ENCODE measurements at regions not wholly inside any gene's neighbourhood (a gene's known extent, or its start where the extent isn't known, plus 50 kb on each side); places are given as distances from the start of the nearest gene placed in this dataset.

DNA sequence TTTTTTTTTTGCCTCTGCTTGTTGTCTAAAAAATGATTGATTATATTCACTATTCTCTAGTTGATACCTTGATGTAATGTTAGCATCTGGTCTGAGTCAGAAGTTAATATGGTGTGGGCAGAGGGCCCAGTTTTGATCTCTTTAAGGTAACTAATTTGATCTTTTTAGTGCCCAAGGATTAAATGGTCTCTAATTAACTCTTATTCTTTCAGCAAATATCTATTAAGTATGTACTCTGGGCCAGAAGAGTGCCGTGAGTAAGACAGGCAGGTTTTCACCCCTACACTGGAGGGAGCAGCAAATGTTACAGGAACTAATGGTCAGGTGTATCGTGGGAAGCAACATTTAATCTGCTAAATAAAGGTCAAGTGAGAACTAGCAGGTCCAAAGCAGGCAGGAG, 144.6 kb upstream of the COL1A2 start (continued):
- TF ChIP-seq TFCP2L1 (CRISPR knock-in tag; IDR thresholded peaks at IDR 0.05) = no peak
- TF ChIP-seq EHMT2 (IDR thresholded peaks at IDR 0.05; ENCODE audit: low read depth) = no peak
- TF ChIP-seq HEYL (CRISPR knock-in tag; IDR thresholded peaks at IDR 0.05) = no peak
- TF ChIP-seq EP300 (IDR thresholded peaks at IDR 0.05) = no peak
- no peak for TF ChIP-seq CBX8 (IDR thresholded peaks at IDR 0.05)
- no peak for TF ChIP-seq HDAC2 (IDR thresholded peaks at IDR 0.05)

DNA sequence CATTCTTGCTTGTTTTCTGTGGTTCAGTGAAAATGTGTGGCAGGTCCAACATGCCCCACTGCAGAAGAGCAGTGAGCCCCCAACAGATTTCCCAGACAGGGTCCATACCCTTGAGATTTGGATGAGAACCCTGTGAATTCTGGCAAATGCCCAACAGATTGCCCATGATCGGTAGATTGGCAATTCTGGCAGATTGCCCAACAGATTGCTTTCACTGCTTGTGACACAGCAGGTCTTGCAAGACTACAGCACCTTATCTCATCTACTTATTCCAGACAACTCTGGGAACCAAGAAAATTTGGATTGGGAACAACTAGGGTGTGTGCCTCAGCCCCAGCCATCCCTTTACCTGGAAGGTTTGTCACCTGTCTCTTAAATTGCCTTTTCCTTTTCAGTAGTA, 143.7 kb upstream of the COL1A2 start:
- ChIA-PET POLR2A (no interaction called here), CTCF (no interaction called here)
- 92% methylated on average over 1 of the region's 1 CpG for WGBS (ENCODE audit: missing lambda C conversion rate)
- Histone ChIP-seq H3K4me2 (no peak overlapping the region), H3K9me3 (no peaks in the 10 kb centered on the region), H3K27ac (no peak overlapping the region), H3K4me1 (no peaks in the 10 kb centered on the region), H3K4me3 (no peak overlapping the region)
- TF ChIP-seq RFX5 (IDR thresholded peaks at IDR 0.05) (no peak), GATA3 (IDR thresholded peaks at IDR 0.05; ENCODE audit: borderline replicate concordance) (0 out of 2 replicates have a peak, but pooled peaks have one; percentile 28)
- DNase-seq (ENCODE audit: low read depth in 1 of 2, low spot score in 1 of 2) (no peak), ATAC-seq (no peak), FAIRE-seq (no peak)

DNA sequence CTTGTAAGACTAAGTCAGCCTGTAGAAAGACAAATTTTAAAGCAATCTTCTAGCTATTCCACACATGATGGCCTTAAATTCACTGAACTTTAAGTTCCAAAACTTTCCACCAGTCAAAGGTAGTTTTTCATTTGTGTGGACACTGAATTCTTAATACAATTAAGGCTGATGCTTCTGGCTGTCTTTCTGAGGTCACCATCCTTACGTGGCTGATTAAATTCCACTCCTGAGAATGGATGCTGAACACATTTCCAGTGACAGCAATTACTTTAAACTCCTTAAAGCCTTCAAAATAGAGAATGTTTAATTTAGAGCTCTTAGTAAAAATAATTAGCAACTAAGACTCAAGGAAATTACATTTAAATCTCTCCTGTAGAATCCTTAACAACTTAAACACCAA, 142.6 kb upstream of the COL1A2 start:
- H3K4me1 ChIP-seq = no peaks in the 10 kb centered on the region
- POLR2A ChIA-PET = no interaction called here
- H3K4me2 ChIP-seq = no peak overlapping the region
- H3K4me3 ChIP-seq = no peak overlapping the region
- FAIRE-seq (no peak), DNase-seq (ENCODE audit: low read depth in 1 of 2, low spot score in 1 of 2) (no peak), ATAC-seq (no peak)
- CTCF ChIA-PET = no interaction called here
- no peaks in the 10 kb centered on the region for H3K9me3 ChIP-seq
- whole genome bisulfite sequencing (ENCODE audit: missing lambda C conversion rate) = 80% methylated on average over 1 of the region's 1 CpG
- no peak for TF ChIP-seq JUN (IDR thresholded peaks at IDR 0.05)
- TF ChIP-seq CEBPB (IDR thresholded peaks at IDR 0.05) = no peak
- no peak for TF ChIP-seq RAD21 (conservative IDR thresholded peaks at IDR 0.05 in 1 of 2, IDR thresholded peaks at IDR 0.05 in 1 of 2)
- TF ChIP-seq JUNB (IDR thresholded peaks at IDR 0.05) = no peak
- TF ChIP-seq, protein P1, sequence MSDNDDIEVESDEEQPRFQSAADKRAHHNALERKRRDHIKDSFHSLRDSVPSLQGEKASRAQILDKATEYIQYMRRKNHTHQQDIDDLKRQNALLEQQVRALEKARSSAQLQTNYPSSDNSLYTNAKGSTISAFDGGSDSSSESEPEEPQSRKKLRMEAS (IDR thresholded peaks at IDR 0.05) = no peak
- TF ChIP-seq, protein P2, sequence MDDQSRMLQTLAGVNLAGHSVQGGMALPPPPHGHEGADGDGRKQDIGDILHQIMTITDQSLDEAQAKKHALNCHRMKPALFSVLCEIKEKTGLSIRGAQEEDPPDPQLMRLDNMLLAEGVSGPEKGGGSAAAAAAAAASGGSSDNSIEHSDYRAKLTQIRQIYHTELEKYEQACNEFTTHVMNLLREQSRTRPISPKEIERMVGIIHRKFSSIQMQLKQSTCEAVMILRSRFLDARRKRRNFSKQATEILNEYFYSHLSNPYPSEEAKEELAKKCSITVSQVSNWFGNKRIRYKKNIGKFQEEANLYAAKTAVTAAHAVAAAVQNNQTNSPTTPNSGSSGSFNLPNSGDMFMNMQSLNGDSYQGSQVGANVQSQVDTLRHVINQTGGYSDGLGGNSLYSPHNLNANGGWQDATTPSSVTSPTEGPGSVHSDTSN (IDR thresholded peaks at IDR 0.05) = no peak
- no peak for TF ChIP-seq HOXA7 (CRISPR knock-in tag; IDR thresholded peaks at IDR 0.05)
- TF ChIP-seq FOSB (CRISPR knock-in tag; IDR thresholded peaks at IDR 0.05) = no peak
- no peak for TF ChIP-seq RCOR1 (IDR thresholded peaks at IDR 0.05; ENCODE audit: low read depth, low read length)
- TF ChIP-seq HOXB5 (CRISPR knock-in tag; IDR thresholded peaks at IDR 0.05) = no peak
- no peak for TF ChIP-seq MAFK (IDR thresholded peaks at IDR 0.05; ENCODE audit: partially characterized antibody)
- TF ChIP-seq RNF2 (IDR thresholded peaks at IDR 0.05; ENCODE audit: borderline replicate concordance, low read depth) = no peak
- no peak for TF ChIP-seq HDAC2 (IDR thresholded peaks at IDR 0.05)
- TF ChIP-seq FOSL2 (IDR thresholded peaks at IDR 0.05) = no peak
- no peak for TF ChIP-seq FOSL2 (CRISPR knock-in tag; IDR thresholded peaks at IDR 0.05)
- TF ChIP-seq SMC3 (IDR thresholded peaks at IDR 0.05) = no peak
- no peak for TF ChIP-seq HEYL (CRISPR knock-in tag; IDR thresholded peaks at IDR 0.05)
- no peak overlapping the region for H3K27ac ChIP-seq

DNA sequence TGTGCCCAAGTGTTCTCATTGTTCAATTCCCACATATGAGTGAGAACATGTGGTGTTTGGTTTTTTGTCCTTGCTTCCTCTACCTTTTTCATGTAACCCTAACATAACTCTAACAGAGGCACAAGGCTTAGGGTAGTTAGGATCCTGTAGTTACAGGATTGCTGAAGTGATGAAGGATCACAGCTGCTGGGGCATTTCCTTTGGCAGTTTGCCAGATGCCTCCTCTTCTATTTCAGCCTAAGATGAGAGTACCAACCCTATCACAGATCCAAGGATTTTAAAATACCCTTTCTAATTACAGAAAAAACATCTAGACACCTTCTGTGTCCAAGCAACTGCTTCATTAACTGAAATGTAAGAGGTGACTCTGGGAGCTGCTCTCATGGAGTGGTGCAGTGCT, 141.7 kb upstream of the COL1A2 start:
- H3K4me3 ChIP-seq = no peak overlapping the region
- H3K27ac ChIP-seq = no peak overlapping the region
- ChIA-PET CTCF (no interaction called here), POLR2A (no interaction called here)
- DNase-seq (ENCODE audit: low read depth in 1 of 2, low spot score in 1 of 2) = no peak
- H3K4me2 ChIP-seq = no peak overlapping the region
- no peak for ATAC-seq
- no peak for FAIRE-seq
- H3K4me1 ChIP-seq = no peaks in the 10 kb centered on the region
- H3K9me3 ChIP-seq = no peaks in the 10 kb centered on the region
- TF ChIP-seq ZSCAN20 (CRISPR knock-in tag; IDR thresholded peaks at IDR 0.05) = no peak
- TF ChIP-seq CHD2 (IDR thresholded peaks at IDR 0.05; ENCODE audit: low read length, partially characterized antibody) = no peak
- TF ChIP-seq ZFP36 (IDR thresholded peaks at IDR 0.05; ENCODE audit: borderline replicate concordance, partially characterized antibody) = no peak
- no peak for TF ChIP-seq CBX2 (IDR thresholded peaks at IDR 0.05; ENCODE audit: borderline replicate concordance, low read depth)
- no peak for TF ChIP-seq NFE2L2 (conservative IDR thresholded peaks at IDR 0.05; ENCODE audit: low read length)
- TF ChIP-seq, protein P3, sequence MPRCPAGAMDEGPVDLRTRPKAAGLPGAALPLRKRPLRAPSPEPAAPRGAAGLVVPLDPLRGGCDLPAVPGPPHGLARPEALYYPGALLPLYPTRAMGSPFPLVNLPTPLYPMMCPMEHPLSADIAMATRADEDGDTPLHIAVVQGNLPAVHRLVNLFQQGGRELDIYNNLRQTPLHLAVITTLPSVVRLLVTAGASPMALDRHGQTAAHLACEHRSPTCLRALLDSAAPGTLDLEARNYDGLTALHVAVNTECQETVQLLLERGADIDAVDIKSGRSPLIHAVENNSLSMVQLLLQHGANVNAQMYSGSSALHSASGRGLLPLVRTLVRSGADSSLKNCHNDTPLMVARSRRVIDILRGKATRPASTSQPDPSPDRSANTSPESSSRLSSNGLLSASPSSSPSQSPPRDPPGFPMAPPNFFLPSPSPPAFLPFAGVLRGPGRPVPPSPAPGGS (IDR thresholded peaks at IDR 0.05) = no peak
- no peak for TF ChIP-seq JUN (IDR thresholded peaks at IDR 0.05)
- no peak for TF ChIP-seq HOXB5 (CRISPR knock-in tag; IDR thresholded peaks at IDR 0.05)
- no peak for TF ChIP-seq FOSL2 (IDR thresholded peaks at IDR 0.05)
- no peak for TF ChIP-seq FOSL2 (CRISPR knock-in tag; IDR thresholded peaks at IDR 0.05)
- TF ChIP-seq, protein P4, sequence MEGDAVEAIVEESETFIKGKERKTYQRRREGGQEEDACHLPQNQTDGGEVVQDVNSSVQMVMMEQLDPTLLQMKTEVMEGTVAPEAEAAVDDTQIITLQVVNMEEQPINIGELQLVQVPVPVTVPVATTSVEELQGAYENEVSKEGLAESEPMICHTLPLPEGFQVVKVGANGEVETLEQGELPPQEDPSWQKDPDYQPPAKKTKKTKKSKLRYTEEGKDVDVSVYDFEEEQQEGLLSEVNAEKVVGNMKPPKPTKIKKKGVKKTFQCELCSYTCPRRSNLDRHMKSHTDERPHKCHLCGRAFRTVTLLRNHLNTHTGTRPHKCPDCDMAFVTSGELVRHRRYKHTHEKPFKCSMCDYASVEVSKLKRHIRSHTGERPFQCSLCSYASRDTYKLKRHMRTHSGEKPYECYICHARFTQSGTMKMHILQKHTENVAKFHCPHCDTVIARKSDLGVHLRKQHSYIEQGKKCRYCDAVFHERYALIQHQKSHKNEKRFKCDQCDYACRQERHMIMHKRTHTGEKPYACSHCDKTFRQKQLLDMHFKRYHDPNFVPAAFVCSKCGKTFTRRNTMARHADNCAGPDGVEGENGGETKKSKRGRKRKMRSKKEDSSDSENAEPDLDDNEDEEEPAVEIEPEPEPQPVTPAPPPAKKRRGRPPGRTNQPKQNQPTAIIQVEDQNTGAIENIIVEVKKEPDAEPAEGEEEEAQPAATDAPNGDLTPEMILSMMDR (IDR thresholded peaks at IDR 0.05) = no peak
- no peak for TF ChIP-seq HOXB13 (CRISPR knock-in tag; IDR thresholded peaks at IDR 0.05; ENCODE audit: low read depth)
- no peak for TF ChIP-seq NPAS2 (CRISPR knock-in tag; IDR thresholded peaks at IDR 0.05; ENCODE audit: borderline replicate concordance)
- no peak for TF ChIP-seq PHF8 (IDR thresholded peaks at IDR 0.05; ENCODE audit: borderline replicate concordance, low read depth)
- TF ChIP-seq, protein P1 (IDR thresholded peaks at IDR 0.05) = no peak
